K562 (cell line): ENCODE measurements at regions not wholly inside any gene's neighbourhood (a gene's known extent, or its start where the extent isn't known, plus 50 kb on each side); places are given as distances from the start of the nearest gene placed in this dataset.

Source experiments
- ATAC-seq: fragments of 200-7000 bp; cut with Tn5 transposase; 3 replicates; pipeline ENCODE4 v1.9.1; 2020; ENCODE audit warnings: moderate library complexity
- BruUV-seq: library from RNA; stranded (reverse); fragments of 400-500 nt; replicated peaks from 2 replicates; lab custom pipeline; 2021; lab: Mats Ljungman, UMichigan
- CTCF ChIA-PET: fragments of 300-600 bp; formaldehyde crosslinking; extraction: SDS; loops from one replicate; lab custom pipeline; 2021; ENCODE audit warnings: low intra/inter-chr PET ratio; lab: Yijun Ruan, JAX
- POLR2A ChIA-PET: fragments of 300-600, 350-650 bp; sonication (Branson Sonifier 250); formaldehyde crosslinking; extraction: SDS; loops from one replicate; lab custom pipeline; 2021; ENCODE audit warnings: antibody characterized with exemption, inconsistent platforms; lab: Yijun Ruan, JAX
- DNase-seq, 4 experiments: peaks; one replicate each; pipeline versions ENCODE4 v3.0.0 to v3.0.0-alpha.2; 2011 to 2018; ENCODE audit warnings: low spot score in 3 of 4, mixed read lengths in 3 of 4; ENCODE audit errors: extremely low read depth in 1 of 4
- FAIRE-seq: peaks from 2 replicates; lab custom pipeline; 2011; peaks lifted over from hg19 to GRCh38; lab: Jason Lieb, UNC
- H2AFZ ChIP-seq: 2 replicates; pipeline ENCODE4 v1.6.0; 2011; ENCODE audit warnings: low read depth, low read length, control low read depth, inconsistent platforms
- H3K27ac ChIP-seq: fragments of 200-600 bp; 3 replicates; pipeline ENCODE4 v1.8.0; 2011; ENCODE audit warnings: low read depth, mild to moderate bottlenecking, control low read depth, inconsistent platforms, low read length, moderate library complexity, mixed read lengths; ENCODE audit errors: extremely low read depth
- H3K27me3 ChIP-seq, 2 experiments: fragments of 300-600 bp in 1 of 2; 2 replicates in 1 of 2; 3 replicates in 1 of 2; pipeline versions ENCODE4 v1.6.0 to v1.8.0; 2011; ENCODE audit warnings: inconsistent platforms in 2 of 2, low read length in 2 of 2, mild to moderate bottlenecking in 1 of 2, mixed read lengths in 1 of 2, moderate library complexity in 1 of 2; ENCODE audit not compliant: control insufficient read depth in 2 of 2, insufficient read depth in 2 of 2
- H3K36me3 ChIP-seq: fragments of 300-600 bp; 3 replicates; pipeline ENCODE4 v1.8.0; 2011; ENCODE audit warnings: mild to moderate bottlenecking, low read length, inconsistent platforms; ENCODE audit not compliant: control insufficient read depth, insufficient read depth
- H3K4me1 ChIP-seq, 2 experiments: fragments of 200-600 bp in 1 of 2; replicated peaks in 1 of 2; 2 replicates in 1 of 2; 3 replicates in 1 of 2; pipeline versions ENCODE4 v1.5.1 to v1.8.0; 2011; ENCODE audit warnings: inconsistent platforms in 2 of 2, low read length in 2 of 2, mild to moderate bottlenecking in 1 of 2, mixed read lengths in 1 of 2, moderate library complexity in 1 of 2; ENCODE audit not compliant: control insufficient read depth in 2 of 2, insufficient read depth in 2 of 2
- H3K4me2 ChIP-seq: 2 replicates; pipeline ENCODE4 v1.6.1; 2011; ENCODE audit warnings: low read length, control low read depth, inconsistent platforms, mixed read lengths; ENCODE audit not compliant: insufficient read depth
- H3K4me3 ChIP-seq: fragments of 200-600 bp; sonication (generic), shearing (Covaris generic); 2 replicates; pipeline ENCODE4 v1.5.1; 2016; ENCODE audit warnings: control low read depth, inconsistent platforms
- H3K79me2 ChIP-seq: fragments of 200-600 bp; 3 replicates; pipeline ENCODE4 v1.8.0; 2011; ENCODE audit warnings: low read length, inconsistent platforms; ENCODE audit not compliant: control insufficient read depth, insufficient read depth
- H3K9ac ChIP-seq, 2 experiments: 2 replicates each; pipeline versions ENCODE4 v1.6.0 to v1.6.1; 2011; ENCODE audit warnings: low read depth in 2 of 2, low read length in 2 of 2, control low read depth in 1 of 2, inconsistent platforms in 1 of 2, mild to moderate bottlenecking in 1 of 2, mixed read lengths in 1 of 2; ENCODE audit not compliant: insufficient read depth in 1 of 2
- H3K9me1 ChIP-seq: one replicate; pipeline ENCODE4 v1.6.0; 2011; ENCODE audit warnings: inconsistent platforms, mild to moderate bottlenecking, low read length, moderate library complexity; ENCODE audit not compliant: control insufficient read depth, insufficient read depth
- H3K9me3 ChIP-seq: replicated peaks from 2 replicates; pipeline ENCODE4 v1.5.1; 2011; ENCODE audit warnings: low read depth, low read length, inconsistent platforms; ENCODE audit not compliant: control insufficient read depth, insufficient read depth
- H4K20me1 ChIP-seq: replicated peaks from 2 replicates; pipeline ENCODE4 v1.6.1; 2011; ENCODE audit warnings: low read length, inconsistent platforms, mixed read lengths; ENCODE audit not compliant: control insufficient read depth, insufficient read depth
- CSDE1 ChIP-seq, 2 experiments: fragments of 450-650 bp; IDR thresholded peaks; 2 replicates each; pipeline ENCODE4 v1.6.1; 2016; ENCODE audit warnings: mild to moderate bottlenecking in 1 of 2
- FOXA3 ChIP-seq, 2 experiments: fragments of 450-650 bp in 1 of 2; sonication (generic) in 1 of 2; formaldehyde crosslinking; IDR thresholded peaks in 1 of 2; conservative IDR thresholded peaks in 1 of 2; 2 replicates each; pipeline versions ENCODE4 v1.4.0 to v1.8.0; 2020 to 2022; ENCODE audit warnings: mild to moderate bottlenecking in 2 of 2, missing genetic modification reagents in 1 of 2
- HNRNPK ChIP-seq: fragments of 200-400 bp; formaldehyde crosslinking; IDR thresholded peaks from one replicate; pipeline ENCODE4 v1.6.1; 2018; ENCODE audit warnings: mild to moderate bottlenecking, low read depth, low read length; ENCODE audit not compliant: poor library complexity, severe bottlenecking
- KDM5B ChIP-seq: fragments of 200-600 bp; sonication (generic); IDR thresholded peaks from 2 replicates; pipeline ENCODE4 v1.6.1; 2012; ENCODE audit warnings: low read depth, mild to moderate bottlenecking, moderate library complexity, low read length, control low read depth, inconsistent platforms; ENCODE audit not compliant: insufficient replicate concordance
- SETDB1 ChIP-seq: IDR thresholded peaks from one replicate; pipeline ENCODE4 v1.6.1; 2012; ENCODE audit warnings: low read length, control low read depth, inconsistent platforms
- SNRNP70 ChIP-seq: fragments of 200-400 bp; formaldehyde crosslinking; optimal IDR thresholded peaks from 2 replicates; pipeline ENCODE3; 2017; ENCODE audit warnings: low read depth, low read length
- ZNF217 ChIP-seq: sonication (generic); formaldehyde crosslinking; IDR thresholded peaks from 2 replicates; pipeline ENCODE4 v1.8.0; 2022; ENCODE audit warnings: mild to moderate bottlenecking, missing genetic modification reagents
- WGBS: fragments of 100-300 bp; shearing (Covaris generic); methylation state at CpG from one replicate; pipeline ENCODE4 v1.1.6; 2016; ENCODE audit warnings: low coverage, mixed read lengths; ENCODE audit not compliant: insufficient coverage; ENCODE audit errors: missing lambda C conversion rate; 5-methylcytosine and 5-hydroxymethylcytosine counted together
- in situ Hi-C: fragments of 300-500 bp; cut with MboI; formaldehyde crosslinking; loops from 4 replicates; pipeline ENCODE4 v1.15.0; 2018; ENCODE audit warnings: inconsistent platforms, mixed read lengths
- intact Hi-C: fragments of 100-400 bp; cut with micrococcal nuclease; formaldehyde crosslinking; loops from 2 replicates; pipeline ENCODE4 v1.14.2; 2022
- TF ChIP-seq, protein P1 (sequence below): fragments of 250-450 bp; sonication (Bioruptor Pico); IDR thresholded peaks from 2 replicates; pipeline ENCODE4 v1.9.0; 2021; ENCODE audit warnings: mild to moderate bottlenecking, inconsistent platforms
- TF ChIP-seq, protein P2 (sequence below): sonication (generic); formaldehyde crosslinking; IDR thresholded peaks from 2 replicates; pipeline ENCODE4 v1.8.1; 2022; ENCODE audit warnings: missing genetic modification reagents
- TF ChIP-seq, protein P3 (sequence below): fragments of 450-650 bp; IDR thresholded peaks from 2 replicates; pipeline ENCODE4 v1.6.1; 2016; ENCODE audit warnings: borderline replicate concordance
- TF ChIP-seq, protein P4 (sequence below): fragments of 250-450 bp; sonication (Bioruptor Pico); IDR thresholded peaks from 2 replicates; pipeline ENCODE4 v1.8.0; 2022; ENCODE audit warnings: moderate library complexity, mild to moderate bottlenecking, inconsistent platforms
- TF ChIP-seq, protein P5 (sequence below), 2 experiments: IDR thresholded peaks; 2 replicates each; pipeline ENCODE4 v1.6.1; 2011; ENCODE audit warnings: borderline replicate concordance in 1 of 2, control low read depth in 1 of 2, low read depth in 1 of 2, low read length in 1 of 2, mild to moderate bottlenecking in 1 of 2, mixed read lengths in 1 of 2, moderate library complexity in 1 of 2; ENCODE audit not compliant: insufficient read depth in 1 of 2, insufficient read length in 1 of 2, poor library complexity in 1 of 2, severe bottlenecking in 1 of 2; ENCODE audit errors: extremely low read depth in 1 of 2

DNA sequence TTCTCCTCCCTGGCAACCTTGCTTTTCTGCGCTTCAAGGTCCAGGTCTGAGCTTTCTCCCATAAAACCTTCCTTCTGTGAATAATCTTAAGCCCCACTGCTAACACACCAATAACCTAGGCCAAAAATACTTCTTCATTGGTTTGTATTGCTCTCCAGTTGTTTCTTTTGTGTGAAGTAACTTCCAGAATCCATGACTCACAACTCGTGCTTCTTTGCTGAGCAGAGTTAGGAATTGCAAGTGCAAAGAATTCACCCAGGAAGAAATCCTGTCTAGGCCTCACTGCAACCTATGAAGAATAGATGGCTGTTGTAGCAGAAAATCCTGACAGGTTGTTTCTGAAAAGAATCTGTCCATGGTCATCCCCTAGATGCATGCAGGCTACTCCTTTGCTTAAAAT is 295.7 kb downstream of the MED10 start:
- intact Hi-C loops (no loop called here), in situ Hi-C loops (no loop called here)
- Histone ChIP-seq H3K4me2 (no peak overlapping the region), H2AFZ (no peak overlapping the region), H3K9me3 (no peaks in the 10 kb centered on the region), H3K79me2 (no peaks in the 10 kb centered on the region), H3K36me3 (no peaks in the 10 kb centered on the region), H3K4me1 (no peaks in the 10 kb centered on the region), H3K9ac (no peak overlapping the region), H3K4me3 (no peak overlapping the region), H3K27me3 (peaks cover 10 to 41% of the 10 kb centered on the region in 2 experiments; a peak in 4 of 5 replicates), H3K27ac (no peak overlapping the region), H4K20me1 (no peaks in the 10 kb centered on the region), H3K9me1 (no peaks in the 10 kb centered on the region)
- POLR2A ChIA-PET: no interaction called here
- no TSS peak for BruUV-seq
- CTCF ChIA-PET: no interaction called here
- no peak for DNase-seq
- no peak for FAIRE-seq
- WGBS: 0% methylated on average over 2 of the region's 2 CpGs
- no peak for ATAC-seq
- no peak for TF ChIP-seq ZNF217
- TF ChIP-seq, protein P1, sequence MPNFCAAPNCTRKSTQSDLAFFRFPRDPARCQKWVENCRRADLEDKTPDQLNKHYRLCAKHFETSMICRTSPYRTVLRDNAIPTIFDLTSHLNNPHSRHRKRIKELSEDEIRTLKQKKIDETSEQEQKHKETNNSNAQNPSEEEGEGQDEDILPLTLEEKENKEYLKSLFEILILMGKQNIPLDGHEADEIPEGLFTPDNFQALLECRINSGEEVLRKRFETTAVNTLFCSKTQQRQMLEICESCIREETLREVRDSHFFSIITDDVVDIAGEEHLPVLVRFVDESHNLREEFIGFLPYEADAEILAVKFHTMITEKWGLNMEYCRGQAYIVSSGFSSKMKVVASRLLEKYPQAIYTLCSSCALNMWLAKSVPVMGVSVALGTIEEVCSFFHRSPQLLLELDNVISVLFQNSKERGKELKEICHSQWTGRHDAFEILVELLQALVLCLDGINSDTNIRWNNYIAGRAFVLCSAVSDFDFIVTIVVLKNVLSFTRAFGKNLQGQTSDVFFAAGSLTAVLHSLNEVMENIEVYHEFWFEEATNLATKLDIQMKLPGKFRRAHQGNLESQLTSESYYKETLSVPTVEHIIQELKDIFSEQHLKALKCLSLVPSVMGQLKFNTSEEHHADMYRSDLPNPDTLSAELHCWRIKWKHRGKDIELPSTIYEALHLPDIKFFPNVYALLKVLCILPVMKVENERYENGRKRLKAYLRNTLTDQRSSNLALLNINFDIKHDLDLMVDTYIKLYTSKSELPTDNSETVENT (CRISPR knock-in tag): no peak
- TF ChIP-seq, protein P2, sequence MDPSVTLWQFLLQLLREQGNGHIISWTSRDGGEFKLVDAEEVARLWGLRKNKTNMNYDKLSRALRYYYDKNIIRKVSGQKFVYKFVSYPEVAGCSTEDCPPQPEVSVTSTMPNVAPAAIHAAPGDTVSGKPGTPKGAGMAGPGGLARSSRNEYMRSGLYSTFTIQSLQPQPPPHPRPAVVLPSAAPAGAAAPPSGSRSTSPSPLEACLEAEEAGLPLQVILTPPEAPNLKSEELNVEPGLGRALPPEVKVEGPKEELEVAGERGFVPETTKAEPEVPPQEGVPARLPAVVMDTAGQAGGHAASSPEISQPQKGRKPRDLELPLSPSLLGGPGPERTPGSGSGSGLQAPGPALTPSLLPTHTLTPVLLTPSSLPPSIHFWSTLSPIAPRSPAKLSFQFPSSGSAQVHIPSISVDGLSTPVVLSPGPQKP (CRISPR knock-in tag): no peak
- TF ChIP-seq KDM5B: no peak
- no peak for TF ChIP-seq CSDE1 (IDR thresholded peaks at IDR 0.05)
- TF ChIP-seq, protein P3, sequence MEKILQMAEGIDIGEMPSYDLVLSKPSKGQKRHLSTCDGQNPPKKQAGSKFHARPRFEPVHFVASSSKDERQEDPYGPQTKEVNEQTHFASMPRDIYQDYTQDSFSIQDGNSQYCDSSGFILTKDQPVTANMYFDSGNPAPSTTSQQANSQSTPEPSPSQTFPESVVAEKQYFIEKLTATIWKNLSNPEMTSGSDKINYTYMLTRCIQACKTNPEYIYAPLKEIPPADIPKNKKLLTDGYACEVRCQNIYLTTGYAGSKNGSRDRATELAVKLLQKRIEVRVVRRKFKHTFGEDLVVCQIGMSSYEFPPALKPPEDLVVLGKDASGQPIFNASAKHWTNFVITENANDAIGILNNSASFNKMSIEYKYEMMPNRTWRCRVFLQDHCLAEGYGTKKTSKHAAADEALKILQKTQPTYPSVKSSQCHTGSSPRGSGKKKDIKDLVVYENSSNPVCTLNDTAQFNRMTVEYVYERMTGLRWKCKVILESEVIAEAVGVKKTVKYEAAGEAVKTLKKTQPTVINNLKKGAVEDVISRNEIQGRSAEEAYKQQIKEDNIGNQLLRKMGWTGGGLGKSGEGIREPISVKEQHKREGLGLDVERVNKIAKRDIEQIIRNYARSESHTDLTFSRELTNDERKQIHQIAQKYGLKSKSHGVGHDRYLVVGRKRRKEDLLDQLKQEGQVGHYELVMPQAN: no peak
- no peak for TF ChIP-seq HNRNPK
- TF ChIP-seq, protein P4, sequence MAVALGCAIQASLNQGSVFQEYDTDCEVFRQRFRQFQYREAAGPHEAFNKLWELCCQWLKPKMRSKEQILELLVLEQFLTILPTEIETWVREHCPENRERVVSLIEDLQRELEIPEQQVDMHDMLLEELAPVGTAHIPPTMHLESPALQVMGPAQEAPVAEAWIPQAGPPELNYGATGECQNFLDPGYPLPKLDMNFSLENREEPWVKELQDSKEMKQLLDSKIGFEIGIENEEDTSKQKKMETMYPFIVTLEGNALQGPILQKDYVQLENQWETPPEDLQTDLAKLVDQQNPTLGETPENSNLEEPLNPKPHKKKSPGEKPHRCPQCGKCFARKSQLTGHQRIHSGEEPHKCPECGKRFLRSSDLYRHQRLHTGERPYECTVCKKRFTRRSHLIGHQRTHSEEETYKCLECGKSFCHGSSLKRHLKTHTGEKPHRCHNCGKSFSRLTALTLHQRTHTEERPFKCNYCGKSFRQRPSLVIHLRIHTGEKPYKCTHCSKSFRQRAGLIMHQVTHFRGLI (CRISPR knock-in tag): no peak
- TF ChIP-seq, protein P5, sequence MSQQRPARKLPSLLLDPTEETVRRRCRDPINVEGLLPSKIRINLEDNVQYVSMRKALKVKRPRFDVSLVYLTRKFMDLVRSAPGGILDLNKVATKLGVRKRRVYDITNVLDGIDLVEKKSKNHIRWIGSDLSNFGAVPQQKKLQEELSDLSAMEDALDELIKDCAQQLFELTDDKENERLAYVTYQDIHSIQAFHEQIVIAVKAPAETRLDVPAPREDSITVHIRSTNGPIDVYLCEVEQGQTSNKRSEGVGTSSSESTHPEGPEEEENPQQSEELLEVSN (IDR thresholded peaks at IDR 0.05; ENCODE audit: borderline replicate concordance in 1 of 2, extremely low read depth in 1 of 2, insufficient read depth in 1 of 2, insufficient read length in 1 of 2, low read depth in 1 of 2, low read length in 1 of 2, poor library complexity in 1 of 2, severe bottlenecking in 1 of 2): no peak
- TF ChIP-seq SETDB1: no peak
- no peak for TF ChIP-seq FOXA3 (CRISPR knock-in tag; conservative IDR thresholded peaks at IDR 0.05 in 1 of 2, IDR thresholded peaks at IDR 0.05 in 1 of 2)
- no peak for TF ChIP-seq SNRNP70
